Kidney epithelial cell (primary cell): ENCODE measurements at regions not wholly inside any gene's neighbourhood (a gene's known extent, or its start where the extent isn't known, plus 50 kb on each side); places are given as distances from the start of the nearest gene placed in this dataset.

Experiments
- DNase-seq: peaks from one replicate; pipeline ENCODE4 v3.0.0-alpha.2; 2010; ENCODE audit warnings: low read depth
- H3K27me3 ChIP-seq: 2 replicates; pipeline ENCODE4 v1.6.0; 2011; ENCODE audit warnings: low read length; ENCODE audit not compliant: control insufficient read depth, insufficient read depth
- H3K36me3 ChIP-seq: 2 replicates; pipeline ENCODE4 v1.5.1; 2011; ENCODE audit warnings: low read length; ENCODE audit not compliant: control insufficient read depth, insufficient read depth
- H3K4me3 ChIP-seq: 2 replicates; pipeline ENCODE4 v1.5.1; 2011; ENCODE audit warnings: low read depth, mild to moderate bottlenecking, control low read depth, low read length
- CTCF ChIP-seq: IDR thresholded peaks from 2 replicates; pipeline ENCODE4 v1.5.1; 2011; ENCODE audit warnings: mild to moderate bottlenecking, moderate library complexity, low read length, control low read depth, inconsistent platforms; ENCODE audit not compliant: insufficient read depth, poor library complexity, severe bottlenecking

- Histone ChIP-seq H3K4me3 (no peak overlapping the region), H3K27me3 (no peaks in the 10 kb centered on the region), H3K36me3 (no peaks in the 10 kb centered on the region)
- no peak for TF ChIP-seq CTCF
- DNase-seq: no peak
These were observed 148.7 kb upstream of the KLF6 start for GRCh38 chr10:3933733-3934132.

GRCh38 chr10:3932597-3933375 lies 147.8 kb upstream of the KLF6 start:
- Histone ChIP-seq H3K27me3 (no peaks in the 10 kb centered on the region), H3K4me3 (no peak overlapping the region), H3K36me3 (no peaks in the 10 kb centered on the region)
- no peak for TF ChIP-seq CTCF
- DNase-seq: no peak

- no peak for TF ChIP-seq CTCF
- Histone ChIP-seq H3K4me3 (no peak overlapping the region), H3K36me3 (no peaks in the 10 kb centered on the region), H3K27me3 (no peaks in the 10 kb centered on the region)
- no peak for DNase-seq
These were observed 146.9 kb upstream of the KLF6 start for GRCh38 chr10:3931901-3932300.

GRCh38 chr10:3931224-3931623 lies 146.2 kb upstream of the KLF6 start:
- H3K27me3 ChIP-seq: no peaks in the 10 kb centered on the region
- no peak for DNase-seq
- no peak overlapping the region for H3K4me3 ChIP-seq
- H3K36me3 ChIP-seq: no peaks in the 10 kb centered on the region
- TF ChIP-seq CTCF: no peak

- no peak for TF ChIP-seq CTCF
- Histone ChIP-seq H3K27me3 (no peaks in the 10 kb centered on the region), H3K36me3 (no peaks in the 10 kb centered on the region), H3K4me3 (no peak overlapping the region)
- DNase-seq: no peak
These were observed 143.6 kb upstream of the KLF6 start for GRCh38 chr10:3928569-3928968.

GRCh38 chr10:3928078-3928477 lies 143.1 kb upstream of the KLF6 start:
- no peaks in the 10 kb centered on the region for H3K27me3 ChIP-seq
- H3K36me3 ChIP-seq: no peaks in the 10 kb centered on the region
- no peak overlapping the region for H3K4me3 ChIP-seq
- TF ChIP-seq CTCF: no peak
- no peak for DNase-seq
